ENCODE measurements at regions not wholly inside any gene's neighbourhood (a gene's known extent, or its start where the extent isn't known, plus 50 kb on each side); places are given as distances from the start of the nearest gene placed in this dataset.

- H3K27me3 ChIP-seq (ENCODE audit: control insufficient read depth, insufficient read depth, low read length): no peaks in the 10 kb centered on the region
- CTCF ChIA-PET: no interaction called here
Measured at GRCh38 chr3:71846185-71846584, 61.2 kb upstream of the PROK2 start.

GRCh38 chr3:71843071-71843470 lies 58.1 kb upstream of the PROK2 start:
- ChIA-PET CTCF (no interaction called here), POLR2A (no interaction called here)
- in situ Hi-C loops (cut with HindIII; ENCODE audit: low pct_unique_long_range_greater_than_20kb, low sequenced_read_pairs) (no loop called here), intact Hi-C loops (cut with micrococcal nuclease; ENCODE audit: unreplicated experiment) (no loop called here)
- DNase-seq (ENCODE audit: low read depth, low spot score): no peak
- H3K36me3 ChIP-seq (ENCODE audit: control insufficient read depth, insufficient read depth, low read length): no peaks in the 10 kb centered on the region
- no peaks in the 10 kb centered on the region for H3K9me3 ChIP-seq (ENCODE audit: control insufficient read depth, insufficient read depth, low read depth, low read length)
- no peak overlapping the region for H3K27ac ChIP-seq (ENCODE audit: low read length)
- no peak for ATAC-seq
- no peaks in the 10 kb centered on the region for H3K4me1 ChIP-seq (ENCODE audit: control insufficient read depth, insufficient read depth, low read length)
- no peak overlapping the region for H3K4me3 ChIP-seq (ENCODE audit: low read depth in 2 of 2, low read length in 2 of 2)
- TF ChIP-seq SIN3A (IDR thresholded peaks at IDR 0.05; ENCODE audit: borderline replicate concordance, insufficient read depth, low read depth, low read length) (no peak), POLR2AphosphoS5 (IDR thresholded peaks at IDR 0.05; ENCODE audit: low read depth, low read length) (no peak), CTCF (IDR thresholded peaks at IDR 0.05) (no peak), REST (IDR thresholded peaks at IDR 0.05; ENCODE audit: insufficient read depth in 1 of 2, low read depth in 2 of 2, low read length in 1 of 2) (no peak), TCF7L2 (IDR thresholded peaks at IDR 0.05; ENCODE audit: low read depth, low read length) (no peak)
- no TSS peak for BruUV-seq (replicated peaks)
- H3K27me3 ChIP-seq (ENCODE audit: control insufficient read depth, insufficient read depth, low read length): no peaks in the 10 kb centered on the region

More at GRCh38 chr3:71846185-71846584, 61.2 kb upstream of the PROK2 start:
- TF ChIP-seq SIN3A (IDR thresholded peaks at IDR 0.05; ENCODE audit: borderline replicate concordance, insufficient read depth, low read depth, low read length): no peak
- DNase-seq (ENCODE audit: low read depth, low spot score) (no peak), ATAC-seq (no peak)
- Histone ChIP-seq H3K27ac (ENCODE audit: low read length) (no peak overlapping the region), H3K4me3 (ENCODE audit: low read depth in 2 of 2, low read length in 2 of 2) (no peak overlapping the region), H3K4me1 (ENCODE audit: control insufficient read depth, insufficient read depth, low read length) (no peaks in the 10 kb centered on the region), H3K36me3 (ENCODE audit: control insufficient read depth, insufficient read depth, low read length) (no peaks in the 10 kb centered on the region), H3K9me3 (ENCODE audit: control insufficient read depth, insufficient read depth, low read depth, low read length) (no peaks in the 10 kb centered on the region)
- POLR2A ChIA-PET: no interaction called here
- in situ Hi-C loops (cut with HindIII; ENCODE audit: low pct_unique_long_range_greater_than_20kb, low sequenced_read_pairs): no loop called here
- intact Hi-C loops (cut with micrococcal nuclease; ENCODE audit: unreplicated experiment): no loop called here
- BruUV-seq (replicated peaks): no TSS peak

- no peak for TF ChIP-seq TCF7L2 (IDR thresholded peaks at IDR 0.05; ENCODE audit: low read depth, low read length)
- no peak for TF ChIP-seq POLR2AphosphoS5 (IDR thresholded peaks at IDR 0.05; ENCODE audit: low read depth, low read length)
- ATAC-seq (no peak), DNase-seq (ENCODE audit: low read depth, low spot score) (no peak)
- Histone ChIP-seq H3K27ac (ENCODE audit: low read length) (no peak overlapping the region), H3K4me3 (ENCODE audit: low read depth in 2 of 2, low read length in 2 of 2) (no peak overlapping the region), H3K27me3 (ENCODE audit: control insufficient read depth, insufficient read depth, low read length) (0 out of 2 replicates have a peak, but pooled peaks cover 2% of the 10 kb centered on the region), H3K9me3 (ENCODE audit: control insufficient read depth, insufficient read depth, low read depth, low read length) (no peaks in the 10 kb centered on the region), H3K4me1 (ENCODE audit: control insufficient read depth, insufficient read depth, low read length) (no peaks in the 10 kb centered on the region), H3K36me3 (ENCODE audit: control insufficient read depth, insufficient read depth, low read length) (no peaks in the 10 kb centered on the region)
- intact Hi-C loops (cut with micrococcal nuclease; ENCODE audit: unreplicated experiment) (no loop called here), in situ Hi-C loops (cut with HindIII; ENCODE audit: low pct_unique_long_range_greater_than_20kb, low sequenced_read_pairs) (no loop called here)
- no TSS peak for BruUV-seq (replicated peaks)
- ChIA-PET CTCF (no interaction called here), POLR2A (no interaction called here)
Measured at GRCh38 chr3:71838406-71838805, 53.5 kb upstream of the PROK2 start.
